ENCODE measurements at regions not wholly inside any gene's neighbourhood (a gene's known extent, or its start where the extent isn't known, plus 50 kb on each side); places are given as distances from the start of the nearest gene placed in this dataset.

DNA sequence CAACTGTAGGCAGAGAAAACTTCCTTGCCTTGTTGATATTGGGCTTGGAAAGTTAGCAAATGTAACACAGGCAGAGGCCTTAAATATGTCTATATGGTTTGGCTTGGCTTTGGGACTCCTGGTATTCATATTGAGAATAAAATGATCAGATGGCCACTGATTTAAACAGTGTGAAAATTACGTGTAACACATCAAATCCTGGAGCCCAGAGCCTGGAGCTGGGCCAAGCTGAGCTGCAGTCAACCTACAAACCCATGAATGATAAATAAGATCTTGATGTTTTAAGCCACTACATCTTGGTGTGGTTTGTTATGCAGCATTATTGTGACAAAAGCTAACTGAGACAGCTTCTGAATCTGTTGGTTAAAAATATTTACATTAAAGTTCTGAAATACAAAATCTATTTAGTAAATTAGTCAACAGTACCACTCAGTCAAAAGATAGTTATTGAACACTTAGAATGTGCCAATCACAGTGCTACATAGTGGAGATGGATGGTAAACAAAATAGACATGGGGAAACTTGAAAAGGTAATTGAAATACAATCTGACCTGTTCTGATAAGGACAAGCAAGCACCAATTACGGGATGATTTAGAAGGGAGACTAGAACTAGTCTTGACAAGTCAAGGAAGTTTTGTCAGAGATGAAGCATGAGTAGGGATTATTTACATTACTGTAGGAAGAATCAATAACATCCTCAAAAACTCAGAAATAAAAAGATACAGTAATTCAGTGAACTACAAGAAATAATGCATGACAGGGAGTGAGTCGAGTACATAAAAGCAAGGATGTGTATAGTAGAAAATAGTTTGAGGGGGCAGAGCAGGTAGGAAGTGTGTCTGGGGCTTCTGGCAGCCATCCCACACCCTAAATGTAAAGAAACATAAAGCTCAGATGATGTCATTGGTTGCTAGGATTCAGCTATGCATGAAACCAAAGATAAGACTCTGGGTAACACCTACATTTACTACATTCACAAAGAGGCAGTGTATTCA, 157.7 kb downstream of the HNMT start:
- TF ChIP-seq POLR2A (IDR thresholded peaks at IDR 0.05; ENCODE audit: low read depth) (no peak), EP300 (IDR thresholded peaks at IDR 0.05) (no peak)
- TF ChIP-seq, protein P1, sequence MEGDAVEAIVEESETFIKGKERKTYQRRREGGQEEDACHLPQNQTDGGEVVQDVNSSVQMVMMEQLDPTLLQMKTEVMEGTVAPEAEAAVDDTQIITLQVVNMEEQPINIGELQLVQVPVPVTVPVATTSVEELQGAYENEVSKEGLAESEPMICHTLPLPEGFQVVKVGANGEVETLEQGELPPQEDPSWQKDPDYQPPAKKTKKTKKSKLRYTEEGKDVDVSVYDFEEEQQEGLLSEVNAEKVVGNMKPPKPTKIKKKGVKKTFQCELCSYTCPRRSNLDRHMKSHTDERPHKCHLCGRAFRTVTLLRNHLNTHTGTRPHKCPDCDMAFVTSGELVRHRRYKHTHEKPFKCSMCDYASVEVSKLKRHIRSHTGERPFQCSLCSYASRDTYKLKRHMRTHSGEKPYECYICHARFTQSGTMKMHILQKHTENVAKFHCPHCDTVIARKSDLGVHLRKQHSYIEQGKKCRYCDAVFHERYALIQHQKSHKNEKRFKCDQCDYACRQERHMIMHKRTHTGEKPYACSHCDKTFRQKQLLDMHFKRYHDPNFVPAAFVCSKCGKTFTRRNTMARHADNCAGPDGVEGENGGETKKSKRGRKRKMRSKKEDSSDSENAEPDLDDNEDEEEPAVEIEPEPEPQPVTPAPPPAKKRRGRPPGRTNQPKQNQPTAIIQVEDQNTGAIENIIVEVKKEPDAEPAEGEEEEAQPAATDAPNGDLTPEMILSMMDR (IDR thresholded peaks at IDR 0.05): no peak

All from esophagus muscularis mucosa (tissue), 4 donors.